HG03095 (cell line): ENCODE measurements at regions not wholly inside any gene's neighbourhood (a gene's known extent, or its start where the extent isn't known, plus 50 kb on each side); places are given as distances from the start of the nearest gene placed in this dataset.
A peak's percentile ranks its signal among the peaks of the same experiment; 100 is the strongest.
"Not testable (repeated sequence)": the region's sequence is repeated elsewhere in the genome, so short reads cannot be mapped to it uniquely, and the experiment has no call there.

ENCODE experiments used
- ATAC-seq: cut with Tn5 transposase; IDR thresholded peaks from one replicate; pipeline ENCODE4 v1.9.1; 2021; ENCODE audit warnings: moderate library complexity; ENCODE audit not compliant: unreplicated experiment

DNA sequence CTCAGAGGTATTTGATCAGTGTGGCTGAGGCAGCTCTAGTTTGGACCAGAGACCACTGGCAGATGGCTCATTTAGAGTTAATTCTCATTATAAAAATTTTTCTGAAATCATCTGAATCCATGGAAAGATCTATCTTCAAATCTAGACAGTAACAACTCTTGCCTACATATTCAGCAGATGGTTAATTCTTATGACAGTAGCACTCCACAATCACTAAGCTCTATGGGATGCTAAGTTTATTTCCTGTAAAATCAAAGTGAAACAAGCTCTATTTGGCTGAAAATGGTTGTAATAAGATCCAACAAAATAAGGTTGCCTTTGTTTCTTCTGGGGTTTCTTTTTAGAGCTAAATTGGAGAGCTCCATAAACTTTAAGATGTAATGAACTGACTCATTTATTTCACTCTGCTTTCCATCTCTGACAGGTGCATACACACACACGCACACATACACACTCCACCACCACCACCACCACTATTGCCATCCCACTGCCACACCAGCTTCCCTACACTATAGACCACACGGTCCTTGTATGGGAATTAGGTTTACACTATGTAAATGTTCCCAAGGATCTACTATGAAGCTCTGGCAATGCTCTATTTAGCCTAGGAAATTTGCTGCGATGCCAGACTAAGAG is 293.1 kb downstream of the RPAP3 start:
- ATAC-seq: no peak

DNA sequence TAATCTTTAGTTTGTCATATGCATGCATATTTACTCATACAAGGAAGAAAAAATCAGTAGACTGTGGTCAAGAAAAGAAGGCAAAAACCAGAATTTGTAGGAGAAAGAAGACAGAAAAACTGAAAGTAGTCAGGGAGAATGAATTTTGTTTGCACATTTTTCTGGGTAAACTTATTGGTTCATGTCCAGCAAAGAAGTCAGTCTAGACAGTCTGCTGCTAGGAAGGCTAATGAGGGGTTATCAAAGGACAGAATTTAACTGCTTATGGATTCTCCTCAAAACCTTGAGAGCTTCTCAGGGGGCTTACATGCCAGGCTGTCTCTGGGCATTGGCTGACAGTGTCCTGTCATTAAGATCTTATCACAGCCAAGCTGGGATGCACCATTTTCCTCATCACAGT is 293.9 kb downstream of the RPAP3 start:
- ATAC-seq: no peak

DNA sequence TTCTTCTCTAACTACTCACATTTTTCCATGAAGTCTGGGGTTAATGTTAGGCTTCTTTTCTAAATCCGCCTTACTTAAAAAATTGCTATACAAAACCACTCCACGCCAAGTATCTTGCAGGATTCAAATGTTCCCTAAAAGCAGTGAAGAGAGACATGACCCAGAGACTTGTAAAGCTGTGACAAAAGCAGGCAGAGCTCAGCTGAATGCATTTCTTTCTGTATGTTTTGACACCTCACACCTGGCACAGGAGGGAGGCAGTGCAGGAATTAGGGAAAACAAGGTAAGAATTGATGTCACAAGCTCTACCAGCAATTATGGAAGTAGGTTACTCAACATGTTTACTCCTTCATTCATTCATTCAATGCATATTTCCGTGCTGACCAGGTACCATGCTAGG is 295.0 kb downstream of the RPAP3 start:
- no peak for ATAC-seq

DNA sequence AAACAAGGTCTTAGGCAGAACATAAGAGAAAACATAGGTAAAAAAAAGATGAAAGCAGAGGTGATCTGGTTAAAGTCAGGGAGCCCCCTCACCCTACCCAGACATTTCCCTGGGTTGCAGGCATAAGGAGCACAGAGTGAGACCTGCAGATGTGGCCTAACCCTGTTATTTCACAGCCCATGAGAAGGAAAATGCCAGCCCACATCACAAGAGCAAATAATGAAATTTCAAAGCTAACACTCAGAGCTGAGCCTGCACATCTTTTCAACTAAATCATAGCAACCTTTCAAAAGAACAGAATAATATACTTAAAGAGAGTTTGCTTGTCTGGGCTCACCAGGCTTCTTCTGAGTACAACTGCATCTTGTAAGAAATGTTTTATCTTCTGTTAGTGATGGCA is 295.4 kb downstream of the RPAP3 start:
- no peak for ATAC-seq

DNA sequence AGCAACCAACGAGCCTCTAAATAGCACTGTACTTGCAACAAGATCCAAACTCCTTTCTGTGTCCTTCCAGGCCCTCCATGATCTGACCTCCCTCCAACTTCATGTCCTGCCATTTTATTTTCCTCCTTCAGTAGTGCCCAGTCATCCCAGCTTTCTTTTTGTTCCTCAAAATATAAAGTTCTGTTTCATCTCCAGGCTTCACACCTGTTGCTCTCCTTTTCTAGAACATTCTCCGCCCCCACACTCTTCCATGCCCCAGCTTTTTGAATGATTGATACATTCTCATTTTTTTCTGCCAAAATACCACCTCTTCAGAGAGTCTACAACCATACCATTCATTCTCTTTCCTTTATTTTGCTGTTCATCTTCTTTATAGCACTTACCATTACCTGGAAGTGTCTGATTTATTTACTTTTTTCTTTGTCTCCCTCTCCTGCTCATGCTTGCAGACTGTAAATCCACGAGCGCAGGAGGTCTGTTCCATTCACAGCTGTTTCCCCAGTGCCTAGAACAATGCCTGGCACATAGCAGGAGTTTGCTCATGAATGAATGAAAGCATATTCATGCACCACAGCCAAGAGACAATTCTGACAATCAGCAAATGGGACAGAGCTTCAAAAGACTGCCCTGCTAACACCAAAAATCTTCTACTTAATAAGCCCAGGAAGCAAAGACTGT is 296.4 kb downstream of the RPAP3 start:
- ATAC-seq: no peak

DNA sequence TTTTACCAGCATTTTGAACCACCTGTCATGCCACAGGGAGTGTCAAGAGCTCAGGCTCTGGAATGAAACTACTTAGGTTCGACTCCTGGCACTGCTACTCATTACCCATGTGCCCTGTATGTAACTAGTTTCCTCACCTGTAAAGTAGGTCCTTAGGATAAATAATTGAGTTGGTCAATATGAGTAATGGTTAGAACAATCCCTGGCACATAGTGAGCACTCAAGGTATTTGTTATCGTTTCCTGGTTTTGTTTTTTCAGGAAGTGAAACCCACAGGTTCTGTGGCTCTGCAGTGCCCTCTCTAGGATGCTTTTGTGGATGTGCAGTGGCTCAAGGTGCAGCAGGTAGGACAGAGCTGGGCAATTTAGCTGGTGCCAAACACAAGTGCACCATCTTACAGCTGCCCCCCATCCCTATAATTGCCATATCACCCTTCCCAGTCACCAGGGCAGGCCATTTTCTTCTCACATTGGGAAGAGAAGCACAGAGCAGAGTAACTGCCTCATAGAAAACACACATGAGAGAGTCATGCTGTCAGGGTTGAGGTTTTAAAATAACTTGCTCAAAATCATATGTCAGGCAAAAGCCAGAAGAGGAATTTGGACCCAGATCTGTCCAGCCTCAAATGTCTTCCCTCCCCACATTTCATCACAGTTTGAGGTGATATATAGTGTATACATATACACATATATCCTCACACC is 297.5 kb downstream of the RPAP3 start:
- peak; percentile 85 for ATAC-seq

DNA sequence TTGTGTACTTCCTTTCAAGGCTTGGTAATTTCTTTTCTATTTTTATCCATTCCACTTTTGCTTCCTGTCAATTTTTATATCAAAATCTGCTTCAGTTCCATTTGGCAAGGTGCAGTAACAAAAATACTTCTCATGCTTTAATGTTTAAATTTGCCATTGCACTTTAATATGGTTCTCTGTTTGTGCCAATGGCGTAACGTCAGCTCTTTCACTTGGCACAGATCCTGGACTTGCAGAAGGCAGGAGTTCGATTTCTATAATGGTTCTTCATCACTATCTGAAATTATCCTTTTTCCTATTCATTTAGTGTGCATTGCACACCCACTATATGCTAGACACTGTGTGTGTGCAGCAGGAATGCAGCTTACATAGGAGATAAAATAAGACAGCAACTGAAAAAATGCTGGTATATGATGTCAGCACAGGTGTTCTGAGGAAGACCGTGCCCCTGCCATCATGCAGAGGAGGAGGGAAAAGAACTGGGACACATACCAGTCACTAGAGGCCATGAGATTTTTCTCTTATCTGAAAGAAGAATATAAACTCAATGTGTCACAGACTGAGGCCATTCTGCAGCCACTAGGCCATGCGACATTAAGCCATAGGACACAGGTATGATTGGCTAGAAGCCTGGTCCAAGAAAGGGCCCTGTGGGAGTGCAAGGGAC is 298.2 kb downstream of the RPAP3 start:
- ATAC-seq: no peak

DNA sequence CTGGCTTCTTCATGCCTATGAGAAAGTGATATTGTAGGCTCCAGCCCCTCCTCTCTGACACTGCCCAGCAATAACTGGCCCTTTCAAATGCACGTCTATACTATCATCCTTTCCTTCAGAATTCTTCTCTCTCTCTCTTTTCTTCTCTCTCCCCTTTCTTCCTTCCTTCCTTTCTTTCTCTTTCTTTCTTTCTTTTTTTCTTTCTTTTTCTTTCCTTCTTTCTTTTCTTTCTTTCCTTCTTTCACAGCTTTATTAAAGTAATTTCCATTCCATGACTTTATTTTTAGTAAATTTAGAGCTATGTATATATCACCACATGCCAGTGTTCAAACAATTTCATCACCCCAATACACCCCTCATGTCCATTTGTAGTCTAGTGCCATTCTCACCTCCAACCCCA is 302.1 kb downstream of the RPAP3 start:
- no peak for ATAC-seq

DNA sequence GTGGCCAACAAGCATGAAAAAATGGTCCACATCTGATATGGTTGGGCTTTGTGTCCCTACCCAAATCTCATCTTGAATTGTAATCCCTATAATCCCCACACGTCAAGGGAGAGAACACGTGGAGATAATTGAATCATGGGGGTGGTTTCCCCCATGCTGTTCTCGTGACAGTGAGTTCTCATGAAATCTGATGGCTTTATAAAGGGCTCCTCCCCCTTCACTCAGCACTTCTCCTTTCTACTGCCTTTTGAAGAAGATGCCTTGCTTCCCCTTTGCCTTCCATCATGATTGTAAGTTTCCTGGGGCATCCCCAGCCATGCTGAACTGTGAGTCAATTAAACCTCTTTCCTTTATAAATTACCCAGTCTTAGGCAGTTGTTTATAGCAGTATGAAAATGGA is 304.6 kb downstream of the RPAP3 start:
- ATAC-seq: not testable (repeated sequence)

DNA sequence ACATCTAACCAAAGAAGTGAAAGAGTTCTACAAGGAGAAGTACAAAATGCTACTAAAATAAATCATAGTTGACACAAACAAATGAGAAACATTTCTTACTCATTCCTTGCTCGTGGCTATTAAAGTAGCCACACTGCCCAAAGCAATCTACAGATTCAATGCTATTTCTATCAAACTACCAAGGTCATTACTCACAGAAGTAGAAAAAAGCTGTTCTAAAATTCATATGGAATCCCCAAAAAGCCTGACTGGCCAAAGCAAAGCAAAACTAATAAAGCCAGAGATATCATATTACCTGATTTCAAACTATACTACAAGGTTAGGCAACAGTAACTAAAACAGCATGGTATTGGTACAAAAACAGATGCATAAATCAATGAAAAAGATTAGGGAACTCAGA is 305.6 kb downstream of the RPAP3 start:
- ATAC-seq: no peak

DNA sequence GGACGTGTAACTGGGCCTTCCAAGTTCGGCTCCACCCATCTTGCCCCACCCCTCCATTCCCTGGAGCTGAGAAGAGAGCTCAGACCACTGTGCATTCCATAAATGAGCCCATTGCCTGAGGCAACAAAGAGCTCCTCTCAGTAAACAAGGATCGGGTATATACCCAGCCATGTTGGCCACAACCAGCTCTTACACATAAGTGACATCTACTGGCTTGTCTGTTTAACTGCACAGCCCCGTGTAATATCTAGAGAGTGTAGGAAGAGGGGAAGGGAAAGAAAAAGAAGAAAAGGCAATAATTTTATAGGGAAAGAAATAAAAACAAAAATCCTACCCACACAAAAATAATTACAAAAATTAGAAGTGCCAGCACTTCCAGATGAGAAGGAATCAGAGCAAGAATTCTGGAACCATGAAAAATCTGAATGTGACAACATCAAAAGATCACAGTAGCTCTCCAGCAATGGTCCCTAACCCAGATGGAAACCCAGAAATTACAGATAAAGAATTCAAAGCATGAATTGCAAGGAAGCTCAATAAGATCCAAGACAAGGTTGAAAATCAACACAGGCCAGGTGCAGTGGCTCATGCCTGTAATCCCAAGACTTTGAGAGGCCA is 308.1 kb downstream of the RPAP3 start:
- peak; percentile 46 for ATAC-seq

DNA sequence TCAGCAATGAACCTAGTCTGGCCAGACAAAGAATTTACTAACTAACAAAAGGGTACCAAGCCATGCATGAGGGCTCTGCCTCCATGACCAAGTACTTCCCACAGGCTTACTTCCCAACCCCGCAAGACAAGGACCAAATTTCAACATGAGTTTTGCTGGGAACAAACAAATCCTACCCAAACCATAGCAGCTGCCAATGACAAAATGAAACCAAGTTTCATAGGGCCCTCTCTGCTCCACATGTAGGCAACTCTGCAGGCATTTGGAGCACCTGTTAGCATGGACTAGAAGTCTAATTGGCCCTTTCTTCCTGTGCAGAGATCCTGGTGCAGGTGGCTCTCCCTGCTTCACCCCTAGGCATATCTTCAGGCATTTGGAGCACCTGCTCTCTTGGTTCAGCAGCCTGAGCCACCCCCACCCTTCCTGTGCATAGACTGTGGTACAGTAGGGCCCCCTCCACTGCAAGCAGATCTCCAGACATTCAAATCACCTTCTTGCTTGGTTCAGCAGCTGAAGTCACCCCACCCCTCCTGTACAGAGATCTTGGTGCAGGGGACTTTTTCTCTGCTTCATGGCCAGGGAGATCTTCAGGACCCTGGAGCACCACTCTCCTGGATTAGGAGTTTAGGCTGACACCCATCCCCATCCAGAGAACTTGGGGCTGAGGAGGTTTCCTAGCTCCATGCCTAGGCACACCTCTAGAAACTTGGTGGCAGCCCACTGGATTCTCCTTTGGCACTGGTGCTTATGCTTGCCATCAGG is 308.7 kb downstream of the RPAP3 start:
- no peak for ATAC-seq

DNA sequence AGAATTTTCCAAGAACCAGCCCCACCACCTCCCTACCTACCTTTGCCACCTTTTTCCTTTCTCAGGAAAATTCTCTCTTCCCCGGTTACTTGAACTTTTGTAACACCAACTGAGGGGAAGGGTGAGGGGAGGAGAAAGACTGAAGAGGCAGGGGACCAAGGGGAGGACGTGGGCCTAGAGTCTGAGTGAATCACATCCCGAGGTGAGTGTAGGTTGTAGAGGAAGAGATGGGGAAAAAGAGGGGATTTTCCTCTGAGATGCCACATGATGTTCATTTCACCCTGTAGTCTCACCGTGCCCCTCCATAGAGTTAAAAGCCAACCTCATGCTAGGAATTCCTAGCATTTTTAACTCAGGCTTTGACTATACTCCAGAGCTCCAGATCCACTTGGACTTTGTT is 311.8 kb downstream of the RPAP3 start:
- ATAC-seq: no peak

DNA sequence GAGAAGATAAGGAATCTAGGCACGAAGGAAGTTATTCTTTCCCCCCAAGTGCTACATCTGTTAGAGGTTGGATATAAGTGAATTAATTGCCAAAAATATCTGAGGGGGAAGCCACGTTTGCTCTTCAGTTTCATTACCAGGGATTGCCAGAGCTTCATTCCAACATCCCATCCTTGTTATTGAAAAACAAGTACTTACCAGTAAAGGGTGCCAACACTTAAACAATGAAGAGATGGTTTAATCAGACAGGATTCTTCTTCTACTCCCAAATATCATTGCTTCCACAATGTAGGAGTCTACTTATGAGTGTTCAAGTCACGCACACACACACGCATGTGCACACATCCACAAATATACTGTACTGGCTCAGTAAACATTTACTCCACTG is 312.4 kb downstream of the RPAP3 start:
- ATAC-seq: no peak

DNA sequence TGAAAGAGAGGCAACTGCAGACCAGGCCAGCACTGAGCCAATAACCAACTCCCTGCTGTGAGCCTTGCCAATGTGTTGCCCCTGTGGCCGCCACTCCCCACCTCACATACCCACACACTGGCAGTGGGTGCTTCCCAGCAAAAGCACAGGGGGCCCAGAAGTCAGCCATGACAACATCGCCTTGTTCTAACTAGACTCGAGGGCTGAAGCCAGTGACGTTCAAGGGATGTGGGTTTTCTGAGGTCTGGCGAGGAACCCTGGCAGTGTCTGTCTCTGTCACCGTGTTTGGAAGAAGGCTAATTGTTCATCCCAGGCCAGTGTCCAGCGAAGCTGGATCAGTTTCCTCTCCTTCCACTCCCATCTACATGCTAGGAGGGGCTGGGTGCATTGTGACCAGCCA is 311.8 kb upstream of the AMIGO2 start:
- no peak for ATAC-seq

DNA sequence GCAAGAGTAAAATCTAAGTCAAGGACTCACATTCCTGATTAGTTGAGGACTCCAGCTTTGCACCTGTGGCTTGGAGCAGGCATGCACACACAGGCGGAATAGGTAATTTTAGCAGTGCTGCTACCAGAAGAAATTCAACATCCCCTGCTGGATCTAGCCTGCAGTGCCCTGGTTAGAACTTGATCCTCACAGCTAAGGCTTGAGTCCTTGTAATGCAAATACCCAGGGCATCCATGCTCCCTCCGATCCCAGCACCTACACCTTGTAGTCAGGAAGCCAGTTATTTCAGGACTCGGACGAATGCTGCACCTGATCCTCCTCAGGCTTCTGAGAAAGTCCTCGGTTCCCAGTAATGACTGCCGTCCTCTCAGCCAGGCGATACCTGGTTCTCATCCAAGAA is 309.0 kb upstream of the AMIGO2 start:
- no peak for ATAC-seq

DNA sequence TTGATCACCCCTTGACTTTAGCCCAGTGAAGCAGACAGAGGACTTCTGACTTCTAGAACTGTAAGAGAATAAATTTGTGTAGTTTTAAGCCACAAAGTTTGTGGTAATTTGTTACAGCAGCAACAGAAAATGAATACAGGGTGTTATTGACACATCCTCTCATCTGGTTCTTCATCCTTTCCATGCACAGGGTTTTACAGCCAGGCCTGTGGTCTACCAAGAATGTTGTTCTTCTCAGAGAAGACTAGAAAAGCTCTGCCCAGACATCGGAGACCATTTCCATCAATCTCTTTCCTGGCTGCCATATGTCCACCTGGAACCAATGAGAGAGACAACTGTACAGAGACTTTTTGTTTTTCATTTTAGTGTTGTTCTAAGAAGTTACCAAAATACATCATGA is 308.2 kb upstream of the AMIGO2 start:
- no peak for ATAC-seq

DNA sequence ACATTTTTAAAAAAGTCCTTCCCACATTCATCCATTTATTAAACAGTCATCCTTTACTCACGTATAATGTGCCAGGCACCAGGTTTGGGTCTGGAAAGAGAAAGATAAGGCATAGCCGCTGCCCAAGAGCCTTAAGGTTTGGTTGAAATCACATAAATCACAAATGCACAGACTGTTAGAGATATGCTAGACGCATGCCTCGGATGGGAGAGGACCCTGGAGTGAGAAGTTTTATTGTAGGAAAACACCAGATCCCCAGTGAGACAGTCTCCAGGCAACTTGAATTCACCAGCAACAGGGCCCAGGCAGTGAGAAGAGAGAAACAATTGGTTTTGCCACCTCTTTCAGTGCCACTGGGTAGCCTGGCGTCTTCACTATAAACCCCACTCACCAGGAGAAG is 305.9 kb upstream of the AMIGO2 start:
- no peak for ATAC-seq

DNA sequence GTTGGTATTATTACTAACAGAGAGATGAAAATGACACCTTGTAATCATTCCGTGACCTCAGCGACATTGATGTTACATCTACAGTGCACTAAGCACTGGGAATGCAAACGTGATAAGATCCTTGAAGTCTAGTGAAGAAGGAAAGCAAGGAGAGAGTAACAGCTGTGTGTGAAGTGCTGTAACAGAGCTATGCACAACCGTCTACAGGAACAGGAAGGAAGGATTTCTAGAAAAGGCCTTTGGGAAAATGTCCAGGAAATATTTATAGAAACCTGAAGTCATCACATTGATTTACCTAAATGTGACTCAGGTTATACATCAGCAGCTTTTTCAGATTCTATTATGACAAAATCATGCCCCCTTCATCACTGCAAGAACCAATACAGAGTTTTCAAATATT is 304.2 kb upstream of the AMIGO2 start:
- no peak for ATAC-seq

DNA sequence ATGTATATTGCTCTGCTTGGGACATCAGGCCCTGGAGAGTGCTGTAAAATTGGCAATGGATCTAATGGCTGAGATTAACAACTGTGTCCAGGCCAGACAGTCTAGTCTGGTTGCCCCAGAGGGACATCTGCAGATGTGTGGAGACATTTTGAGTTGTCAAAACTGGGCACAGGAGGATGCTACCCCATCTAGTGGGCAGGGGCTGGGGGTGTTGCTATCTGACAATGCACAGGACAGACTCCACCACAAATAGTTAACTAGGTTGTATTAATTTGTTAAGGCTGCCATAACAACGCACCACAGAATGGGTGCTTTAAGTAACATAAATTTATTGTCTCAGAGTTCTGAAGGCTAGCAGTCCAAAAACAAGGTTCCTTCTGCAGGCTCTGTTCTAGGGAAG is 302.5 kb upstream of the AMIGO2 start:
- no peak for ATAC-seq

DNA sequence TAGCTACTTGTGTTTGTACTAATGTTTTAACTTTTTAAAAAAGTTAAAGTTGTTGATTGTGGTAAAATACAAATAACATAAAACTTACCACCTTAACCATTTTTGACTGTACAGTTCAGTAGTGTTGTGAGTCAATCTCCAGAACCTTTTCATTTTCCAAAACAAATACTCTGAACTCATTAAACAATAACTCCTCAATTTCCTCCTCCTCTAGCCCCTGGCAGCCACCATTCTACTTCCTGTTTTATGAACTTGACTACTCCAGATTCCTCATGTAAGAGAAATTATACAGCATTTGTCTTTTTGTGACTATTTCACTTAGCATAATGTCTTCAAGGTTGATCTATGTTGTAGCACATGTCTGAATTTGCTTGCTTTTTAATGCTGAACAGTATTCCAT is 299.1 kb upstream of the AMIGO2 start:
- ATAC-seq: no peak
